Hematopoietic multipotent progenitor cell treated with erythropoietin and hydrocortisone succinate and interleukin-3 and kit ligand, for 15 days (in vitro differentiated cells): ENCODE measurements at regions not wholly inside any gene's neighbourhood (a gene's known extent, or its start where the extent isn't known, plus 50 kb on each side); places are given as distances from the start of the nearest gene placed in this dataset.

Experiments
- DNase-seq: peaks from one replicate; pipeline ENCODE4 v3.0.0-alpha.2; 2015; ENCODE audit warnings: low spot score

DNA sequence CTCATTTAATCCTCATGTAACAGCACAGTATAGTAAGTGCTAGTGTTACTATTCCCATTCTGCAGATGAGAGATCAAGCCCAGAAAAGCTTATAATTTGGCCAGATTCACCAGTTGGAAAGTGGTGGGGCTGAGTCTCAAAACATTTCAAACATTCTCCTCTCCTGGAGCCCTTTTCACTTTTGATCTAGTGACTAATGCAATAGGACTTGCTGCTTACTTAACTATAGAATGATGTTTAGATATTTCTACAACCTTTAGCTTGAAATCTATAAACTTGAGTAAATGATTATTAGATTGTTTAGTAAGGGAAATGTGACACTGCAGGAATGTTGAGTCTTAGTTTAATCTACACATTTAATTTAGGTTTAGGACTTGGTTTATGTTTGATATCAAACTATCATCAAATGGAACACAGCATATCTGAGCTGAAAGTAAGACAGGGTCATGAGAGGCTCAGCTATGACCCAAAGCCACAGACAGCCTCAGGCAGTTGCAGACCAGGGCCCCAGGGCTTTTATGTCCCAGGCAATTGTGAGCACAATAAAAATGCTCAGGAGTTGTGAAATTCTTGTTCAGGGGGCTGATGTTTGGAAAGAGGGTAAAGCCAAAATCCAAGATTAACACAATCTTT, 199.5 kb upstream of the HS3ST1 start:
- no peak for DNase-seq

DNA sequence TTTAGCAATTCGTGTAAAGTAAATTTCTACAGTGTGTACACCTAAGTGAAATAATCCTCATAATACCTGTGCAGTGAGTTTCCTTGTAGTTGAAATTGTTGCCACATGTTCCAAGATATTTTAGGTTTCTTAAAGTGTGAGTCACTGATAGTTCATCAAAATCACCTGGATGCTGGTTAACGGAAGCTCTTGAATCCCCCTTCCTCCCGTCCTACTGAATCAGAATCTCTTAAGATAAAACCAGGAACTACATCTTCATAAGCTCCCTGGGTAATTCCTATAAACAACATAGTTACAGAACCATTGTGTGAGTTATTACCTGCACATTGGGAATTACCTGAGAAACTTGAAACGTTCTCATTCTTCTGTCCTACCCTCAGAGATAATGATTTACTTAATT, 197.4 kb upstream of the HS3ST1 start:
- no peak for DNase-seq

DNA sequence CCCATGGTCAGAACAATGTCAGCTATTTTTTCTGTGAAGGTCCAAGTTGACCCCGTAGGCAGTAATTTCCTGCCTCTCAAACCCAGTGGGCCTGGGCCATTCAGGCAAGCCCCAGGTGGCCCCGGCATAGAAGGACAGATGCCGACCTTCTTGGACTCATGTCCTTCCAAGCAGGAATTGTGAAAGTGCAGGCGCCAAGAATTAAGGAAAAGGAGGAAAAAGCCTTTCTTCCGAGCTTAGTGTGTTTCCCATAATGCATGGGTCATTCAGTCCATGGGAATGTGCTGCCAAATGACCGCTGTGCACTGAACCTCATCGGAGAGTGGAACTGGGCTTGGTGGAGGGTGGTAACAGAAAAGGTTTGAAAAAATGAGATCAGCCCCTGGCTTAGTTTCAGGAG, 196.5 kb upstream of the HS3ST1 start:
- DNase-seq: no peak

DNA sequence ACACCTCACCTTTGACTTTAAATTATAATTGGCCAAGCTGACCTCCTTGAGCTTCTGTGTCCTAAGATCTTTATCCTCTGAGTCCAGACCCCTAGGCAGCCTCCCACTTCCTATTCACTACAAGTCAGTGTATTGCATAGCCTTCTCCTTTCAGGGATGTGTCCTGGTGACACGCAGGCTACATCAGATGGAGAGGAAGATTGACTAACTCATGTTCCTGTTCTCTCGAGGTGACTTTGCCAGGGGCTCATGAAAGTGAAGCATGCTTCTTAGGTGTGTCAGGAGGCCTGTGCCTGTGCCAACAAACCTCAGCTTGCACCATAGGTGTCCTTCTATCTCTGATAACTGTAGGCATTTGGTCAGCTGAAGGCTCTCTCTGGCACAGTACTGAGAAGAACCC, 195.7 kb upstream of the HS3ST1 start:
- no peak for DNase-seq

DNA sequence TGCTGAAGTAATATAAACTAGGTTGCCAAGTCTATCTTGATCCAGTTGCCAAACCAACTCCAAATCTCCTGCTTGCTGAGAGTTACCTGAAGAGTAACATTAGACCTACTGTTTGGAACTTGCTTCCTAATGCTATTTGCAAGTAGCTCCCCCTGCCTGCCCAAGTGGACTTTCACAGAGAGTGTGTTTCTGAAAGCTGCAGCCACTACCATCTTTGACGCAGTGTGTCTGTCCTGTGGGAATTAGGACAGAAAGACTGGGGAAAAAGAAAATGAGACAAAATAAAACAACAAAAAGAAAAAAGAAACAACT, 195.0 kb upstream of the HS3ST1 start:
- no peak for DNase-seq

DNA sequence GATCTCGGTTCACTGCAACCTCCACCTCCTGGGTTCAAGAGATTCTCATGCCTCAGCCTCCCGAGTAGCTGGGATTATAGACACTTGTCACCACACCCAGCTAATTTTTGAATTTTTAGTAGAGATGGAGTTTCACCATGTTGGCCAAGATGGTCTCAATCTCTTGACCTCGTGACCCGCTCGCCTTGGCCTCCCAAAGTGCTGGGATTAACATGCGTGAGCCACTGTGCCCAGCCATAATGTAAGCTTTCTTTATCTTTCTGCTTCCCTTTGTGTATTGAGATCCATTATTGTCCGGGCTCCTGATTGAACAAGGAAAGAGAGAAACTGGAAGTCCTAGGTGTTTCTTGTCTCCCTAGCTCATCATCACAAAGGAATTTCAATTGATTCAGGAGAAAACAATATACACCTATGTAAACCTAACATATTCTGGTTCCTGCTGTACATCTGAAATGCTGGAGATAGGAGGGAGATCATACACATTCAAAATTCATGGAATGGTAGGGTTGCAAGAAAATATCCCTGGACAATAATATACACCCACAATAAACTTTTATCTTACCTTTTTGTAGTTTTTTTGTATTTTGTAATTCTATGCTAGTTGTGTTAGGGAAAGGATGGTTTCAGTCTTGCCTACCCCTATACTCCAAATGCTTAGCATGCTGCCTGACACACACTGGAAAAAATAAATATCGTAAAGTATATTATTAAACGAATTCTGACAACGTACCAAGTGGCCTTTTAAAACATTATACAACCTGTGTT, 194.4 kb upstream of the HS3ST1 start:
- DNase-seq: no peak

DNA sequence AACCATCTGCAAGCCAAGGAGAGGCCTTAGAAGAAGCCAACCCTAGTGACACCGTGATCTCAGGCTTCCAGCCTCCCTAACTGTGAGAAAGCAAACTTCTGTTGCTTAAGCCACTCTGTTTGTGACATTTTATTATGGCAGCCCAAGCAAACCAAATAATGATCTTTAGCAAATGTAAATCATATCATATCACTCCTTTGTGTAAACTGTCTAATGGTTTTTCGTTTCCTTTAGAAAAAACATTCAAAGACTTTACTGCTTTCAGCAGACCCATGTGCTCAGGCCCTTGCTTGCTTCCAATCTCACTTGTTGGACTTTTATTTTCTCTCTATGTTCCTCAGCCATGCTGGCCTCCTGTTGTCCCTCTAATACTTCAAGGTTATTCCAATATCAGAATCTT, 192.2 kb upstream of the HS3ST1 start:
- DNase-seq: no peak

DNA sequence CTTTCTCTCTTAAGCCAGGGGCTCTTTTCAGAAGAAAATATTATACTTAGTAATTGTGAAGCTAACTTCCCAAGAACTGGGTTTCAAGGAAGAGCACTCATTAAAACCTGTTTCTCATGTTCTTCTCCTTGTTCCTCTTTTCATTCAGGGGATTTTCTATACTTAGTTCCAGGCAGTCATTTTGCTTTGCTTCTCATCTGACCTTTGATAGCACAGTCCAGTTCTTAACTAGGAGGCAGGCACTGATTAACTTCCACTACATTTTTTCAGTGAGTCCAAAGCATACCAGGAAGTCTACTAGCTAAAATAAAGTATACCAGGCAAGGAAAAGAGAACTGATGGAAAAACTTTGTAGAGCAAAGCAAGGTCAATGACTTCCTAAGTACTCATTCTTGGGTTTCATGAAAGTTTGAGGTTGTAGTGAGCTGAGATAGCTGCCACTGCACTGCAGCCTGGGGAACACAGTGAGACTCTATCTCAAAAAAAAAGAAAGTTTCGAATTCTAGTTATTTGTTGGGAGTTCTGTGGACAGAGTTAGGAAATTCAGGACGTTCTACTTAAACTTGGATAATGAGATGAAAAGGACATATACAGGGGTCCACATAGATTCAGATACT, 190.1 kb upstream of the HS3ST1 start:
- no peak for DNase-seq

DNA sequence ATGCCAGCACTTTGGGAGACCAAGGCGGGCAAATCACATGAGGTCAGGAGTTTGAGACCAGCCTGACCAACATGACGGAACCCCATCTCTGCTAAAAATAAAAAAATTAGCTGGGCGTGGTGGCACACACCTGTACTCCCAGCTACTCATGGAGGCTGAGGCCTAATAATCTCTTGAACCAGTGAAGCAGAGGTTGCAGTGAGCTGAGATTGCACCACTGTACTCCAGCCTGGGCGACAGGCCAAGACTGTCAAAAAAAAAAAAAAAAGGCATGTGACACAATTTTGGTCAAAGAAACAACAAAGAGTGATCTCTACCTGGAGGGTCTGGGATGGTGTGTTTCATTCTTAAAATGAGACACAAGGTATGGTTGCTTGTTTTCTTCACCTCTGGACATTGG, 188.2 kb upstream of the HS3ST1 start:
- DNase-seq: no peak

DNA sequence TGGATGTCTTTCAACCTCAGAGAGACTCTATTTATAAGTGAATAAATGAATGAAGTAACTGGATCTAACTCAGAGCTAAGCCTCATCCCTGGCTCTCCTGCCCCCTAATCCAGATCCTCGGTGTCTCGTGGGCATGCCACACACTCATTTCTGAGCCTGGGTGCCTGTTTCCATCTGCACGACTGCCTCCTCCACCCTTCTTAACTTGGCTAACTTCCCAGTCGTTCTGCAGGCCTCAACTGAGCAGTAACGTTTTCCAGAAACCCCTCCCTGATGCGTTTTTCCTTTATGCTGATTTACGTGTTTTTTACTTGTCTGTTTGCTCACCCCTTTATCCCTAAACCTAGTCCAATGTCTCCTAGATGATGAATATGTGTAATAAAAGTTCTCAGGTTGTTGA, 186.9 kb upstream of the HS3ST1 start:
- no peak for DNase-seq

DNA sequence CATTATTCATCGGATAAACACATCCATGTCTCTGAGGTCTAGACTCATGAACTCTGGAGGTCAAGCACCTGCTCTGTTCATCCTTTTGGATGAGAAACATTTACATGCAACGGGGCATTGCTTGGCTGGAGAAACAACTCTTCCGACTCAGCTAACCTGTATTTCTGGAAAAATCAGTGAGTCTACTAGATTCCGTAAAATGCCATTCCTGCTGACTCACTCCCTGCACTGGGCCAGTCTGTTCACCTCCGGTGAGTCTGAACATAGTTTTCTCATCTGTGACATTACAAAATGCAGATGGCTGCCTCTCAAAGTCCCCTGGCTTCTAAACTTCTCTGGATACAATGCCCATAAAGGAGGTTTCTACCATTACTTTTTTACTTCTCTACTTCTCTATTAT, 185.7 kb upstream of the HS3ST1 start:
- DNase-seq: no peak

DNA sequence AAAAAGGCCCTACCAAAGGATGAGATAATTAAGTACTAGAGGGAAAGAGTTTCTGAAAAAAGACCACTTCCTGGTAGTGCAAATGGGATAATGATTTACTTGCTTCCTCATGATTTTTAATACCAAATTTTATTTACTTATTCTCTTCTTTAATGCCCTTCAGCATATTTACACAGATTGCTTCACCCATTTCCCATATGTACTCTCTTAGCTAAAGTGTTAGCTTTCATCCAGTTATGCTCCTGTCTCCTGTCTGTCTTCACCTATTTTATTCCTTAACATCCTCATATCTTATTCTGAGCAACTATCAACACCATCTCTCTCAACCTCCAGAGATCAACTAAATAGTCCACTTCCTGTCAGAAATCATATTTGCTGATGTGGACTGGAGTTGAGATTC, 183.2 kb upstream of the HS3ST1 start:
- no peak for DNase-seq

DNA sequence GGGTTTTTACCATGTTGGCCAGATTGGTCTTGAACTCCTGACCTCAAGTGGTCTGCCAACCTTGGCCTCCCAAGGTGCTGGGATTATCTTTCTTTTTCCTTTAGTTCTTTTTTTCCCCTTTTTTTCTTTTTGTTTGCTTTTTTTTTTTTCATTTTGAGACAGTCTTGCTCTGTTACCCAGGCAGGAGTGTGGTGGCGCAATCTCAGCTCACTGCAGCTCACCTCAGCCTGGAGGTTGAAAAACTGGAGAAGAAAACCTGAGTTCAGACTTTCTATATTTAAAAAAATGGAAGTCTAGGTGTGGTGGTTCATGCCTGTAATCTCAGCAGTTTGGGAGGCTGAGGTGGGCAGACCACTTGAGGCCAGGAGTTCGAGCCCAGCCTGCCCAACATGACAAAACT, 181.1 kb upstream of the HS3ST1 start:
- DNase-seq: no peak

DNA sequence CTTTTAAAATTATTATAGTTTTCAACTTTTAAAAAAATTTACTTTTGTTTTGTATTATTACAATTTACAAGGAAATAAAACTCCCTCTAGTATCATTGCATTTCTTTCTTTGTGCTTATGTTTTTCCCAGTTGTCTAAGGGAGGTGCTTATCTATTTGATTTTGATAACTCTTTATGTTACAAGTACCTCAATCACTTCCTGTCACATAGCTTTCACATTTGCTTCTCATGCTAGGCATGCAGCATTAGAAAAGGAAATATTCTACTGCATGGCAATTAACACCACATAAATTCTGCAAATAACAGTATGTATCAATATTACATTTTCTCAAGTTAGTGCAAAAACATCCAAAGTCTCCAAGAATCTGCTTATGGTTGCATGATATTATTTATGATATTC, 180.3 kb upstream of the HS3ST1 start:
- DNase-seq: no peak

DNA sequence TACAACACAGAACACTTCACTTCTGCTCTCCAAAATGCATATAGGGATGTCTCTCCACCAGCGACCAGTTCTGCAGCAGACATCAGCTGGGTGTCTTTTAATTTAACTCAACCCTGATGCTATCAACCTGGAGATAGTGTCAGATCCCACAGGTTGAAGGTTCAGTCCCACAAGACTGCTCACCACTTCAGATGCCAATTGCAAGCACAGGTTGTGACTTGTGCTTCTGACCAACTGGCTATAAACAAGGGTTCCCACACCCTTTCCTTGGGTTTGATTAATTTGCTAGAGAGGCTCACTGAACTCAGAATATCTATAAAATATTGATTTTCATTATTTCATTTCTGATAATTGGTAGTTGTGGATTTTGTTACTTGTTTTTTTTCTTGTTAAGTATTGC, 177.4 kb upstream of the HS3ST1 start:
- DNase-seq: no peak

DNA sequence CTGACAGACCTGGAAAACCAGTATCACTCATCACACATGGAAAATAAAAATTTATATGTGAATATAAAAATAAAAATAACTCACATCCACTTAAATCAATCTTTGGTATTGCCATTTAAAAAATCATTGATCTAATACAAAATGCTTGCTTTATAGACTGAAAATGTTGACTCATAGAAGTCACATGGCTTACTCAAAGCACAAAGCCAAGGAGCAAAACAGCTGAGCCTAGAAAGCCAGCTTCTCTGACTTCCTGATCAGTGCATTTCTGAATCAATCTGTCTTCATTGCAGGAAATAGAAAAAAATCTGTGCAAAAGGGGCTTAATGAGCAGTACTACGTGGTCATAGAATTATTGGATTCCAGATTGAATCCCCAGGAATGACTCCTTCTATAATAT, 176.9 kb upstream of the HS3ST1 start:
- no peak for DNase-seq

DNA sequence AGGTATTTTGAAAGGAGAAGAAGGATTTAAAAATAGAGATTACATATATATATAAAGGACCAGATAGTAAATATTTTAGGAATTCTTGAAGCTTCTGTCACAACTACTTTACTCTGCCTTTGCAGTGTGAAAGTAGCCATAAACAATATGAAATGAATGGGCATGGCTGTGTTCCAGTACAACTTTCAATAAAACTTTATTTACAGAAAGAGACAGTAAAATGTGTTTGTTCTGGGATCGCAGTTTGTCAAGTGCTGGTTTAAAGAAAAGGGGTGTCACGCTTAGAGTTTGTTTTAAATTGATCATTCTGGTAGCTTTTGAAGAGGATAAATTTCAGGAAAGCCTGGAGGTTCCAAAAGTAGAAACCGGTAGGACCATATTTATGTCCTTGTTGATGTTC, 176.1 kb upstream of the HS3ST1 start:
- no peak for DNase-seq

DNA sequence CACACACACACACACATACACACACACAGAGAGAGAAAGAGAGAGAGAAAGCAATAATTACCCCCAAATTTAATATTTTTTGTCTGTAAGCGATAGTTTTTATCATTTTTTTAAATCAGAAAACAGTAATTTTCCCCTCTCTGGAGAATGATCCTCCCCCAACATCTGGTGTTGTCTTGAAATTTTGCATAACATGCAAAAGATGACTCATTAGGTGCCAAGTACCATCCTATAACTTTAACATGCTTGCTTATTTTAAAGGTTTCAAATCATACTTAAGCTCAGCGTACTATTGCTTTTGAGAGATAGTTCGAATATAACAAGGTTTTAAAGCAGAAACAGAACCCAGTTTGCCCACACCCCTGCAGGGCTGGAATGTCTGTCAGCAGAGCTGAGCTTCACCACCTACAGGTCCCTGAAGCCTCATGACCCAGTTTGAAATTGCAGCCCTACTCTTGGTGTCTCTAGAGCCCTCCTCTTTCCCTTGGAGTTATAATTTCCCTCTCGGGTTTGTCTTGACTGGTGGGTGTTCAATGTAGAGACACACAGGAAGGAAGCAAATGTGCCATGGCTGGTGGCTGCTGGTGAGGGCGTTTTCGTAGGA, 175.0 kb upstream of the HS3ST1 start:
- DNase-seq: no peak

DNA sequence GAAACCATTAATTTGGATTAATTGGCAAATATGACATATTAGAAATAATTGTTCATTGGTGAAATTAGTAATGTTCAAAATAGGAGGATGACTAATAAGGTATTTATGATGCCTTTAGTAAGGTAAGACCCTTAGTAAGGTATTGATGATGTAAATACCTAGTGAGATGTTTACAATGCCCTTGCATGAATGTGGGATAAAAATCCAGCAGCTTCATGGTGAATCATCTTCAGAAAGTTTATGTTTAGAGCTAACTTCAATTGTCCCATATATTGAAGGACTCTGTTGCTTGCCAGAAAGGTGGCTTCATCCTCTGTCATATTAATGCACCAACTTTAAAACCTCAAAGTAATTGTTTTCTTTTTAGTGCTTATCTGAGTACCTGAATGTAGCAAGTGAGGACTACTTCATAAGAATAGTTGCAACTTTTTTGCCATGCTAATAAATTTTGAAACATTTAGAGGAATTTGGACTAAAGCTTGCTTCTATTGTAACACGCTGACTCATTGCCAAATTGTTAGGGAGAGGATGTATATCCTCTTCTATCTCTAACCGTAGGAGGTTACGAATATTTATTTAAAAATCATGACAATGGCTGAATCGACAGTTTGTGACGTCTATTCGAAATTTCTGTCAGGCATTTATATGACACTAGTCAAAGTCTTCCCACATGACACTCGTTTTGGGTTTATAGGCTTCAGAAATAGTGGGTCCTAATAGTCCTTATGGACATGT, 174.1 kb upstream of the HS3ST1 start:
- DNase-seq: no peak

DNA sequence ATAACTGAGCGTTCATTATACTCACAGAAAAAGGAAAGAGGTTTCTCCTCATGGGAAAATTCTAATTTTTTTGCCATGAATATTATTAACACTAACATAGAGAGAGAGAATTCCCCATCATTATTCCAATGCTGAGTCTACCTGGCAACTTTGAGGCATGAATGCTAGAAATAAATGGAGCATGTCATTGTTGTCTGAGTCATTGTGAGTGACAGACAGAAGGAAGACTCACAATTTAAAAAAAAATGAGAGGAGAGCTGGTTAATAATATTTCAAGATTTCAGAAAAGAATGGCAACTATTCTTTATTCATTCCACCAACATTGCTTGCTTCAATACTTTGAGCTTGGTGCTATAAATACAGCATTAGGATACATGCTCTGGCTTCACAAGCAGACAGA, 170.4 kb upstream of the HS3ST1 start:
- DNase-seq: no peak

DNA sequence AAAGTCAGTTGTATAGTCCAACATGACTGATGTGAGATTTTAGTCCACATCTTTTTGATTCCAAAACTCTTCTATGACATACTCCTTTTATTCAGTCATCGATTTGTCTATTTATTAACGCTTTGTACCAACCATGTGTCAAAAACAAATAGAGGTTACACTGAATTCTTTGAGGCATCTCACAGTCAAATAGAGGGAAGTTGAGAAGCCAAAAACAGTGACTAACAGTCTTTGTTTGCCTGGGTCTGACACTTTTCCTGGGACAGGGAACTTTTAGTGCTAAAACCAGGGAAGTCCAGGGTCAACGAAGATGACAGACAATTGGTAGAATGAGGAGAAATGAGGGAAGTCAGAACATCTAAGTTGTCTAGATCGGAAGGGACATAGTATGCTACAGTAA, 169.9 kb upstream of the HS3ST1 start:
- no peak for DNase-seq

DNA sequence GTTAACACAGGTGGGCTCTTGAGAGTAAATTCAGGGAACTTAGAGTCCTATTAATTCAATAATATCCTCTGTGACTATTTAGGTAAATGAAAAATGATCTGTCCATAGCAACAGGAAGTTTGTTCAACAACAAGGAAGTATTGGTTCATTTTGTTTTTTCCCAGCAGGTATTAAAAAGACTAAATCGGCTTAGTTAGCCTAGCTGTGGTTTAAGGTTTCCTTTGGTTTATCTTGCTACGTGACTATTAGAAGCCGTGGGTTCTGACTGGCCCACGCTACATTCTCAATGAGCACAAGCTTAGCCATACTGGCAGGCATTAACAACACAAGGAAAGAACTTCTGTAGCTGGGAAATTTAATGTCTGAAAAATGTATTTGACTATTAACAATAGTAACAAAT, 168.8 kb upstream of the HS3ST1 start:
- DNase-seq: no peak

DNA sequence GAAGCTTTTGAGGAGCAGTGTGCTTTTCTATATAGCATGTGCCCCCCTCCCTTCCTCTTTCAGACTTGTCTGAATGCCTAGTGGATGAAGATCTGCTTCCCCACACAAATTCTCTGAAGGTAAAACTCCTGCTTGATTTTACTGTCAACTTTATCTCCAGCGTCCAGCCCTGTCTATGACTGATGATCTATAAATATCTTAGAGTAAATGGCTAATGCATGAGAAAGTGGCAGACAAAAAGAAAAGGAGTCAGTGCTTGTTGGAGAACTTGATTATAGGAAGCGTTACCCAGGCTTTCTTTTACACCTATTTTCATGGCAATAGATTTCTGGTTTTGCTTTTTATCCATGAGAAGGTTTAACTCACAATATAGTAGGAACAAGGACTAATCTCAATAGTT, 168.3 kb upstream of the HS3ST1 start:
- no peak for DNase-seq
